H9 (cell line): ENCODE measurements at regions not wholly inside any gene's neighbourhood (a gene's known extent, or its start where the extent isn't known, plus 50 kb on each side); places are given as distances from the start of the nearest gene placed in this dataset.

Experiments
- DNase-seq: peaks from one replicate; pipeline ENCODE4 v3.0.0-alpha.2; 2017
- H2AFZ ChIP-seq: one replicate; pipeline ENCODE4 v1.6.1; 2013; ENCODE audit warnings: mild to moderate bottlenecking, low read length, control low read depth, moderate library complexity
- H2AK5ac ChIP-seq: 2 replicates; pipeline ENCODE4 v1.6.1; 2013; ENCODE audit warnings: low read length, control low read depth, mixed read lengths; ENCODE audit not compliant: insufficient read length
- H2BK120ac ChIP-seq: one replicate; pipeline ENCODE4 v1.6.1; 2013; ENCODE audit warnings: low read depth, mild to moderate bottlenecking, low read length, control low read depth, inconsistent platforms; ENCODE audit not compliant: poor library complexity, severe bottlenecking
- H2BK12ac ChIP-seq: 2 replicates; pipeline ENCODE4 v1.6.1; 2013; ENCODE audit warnings: low read length, control low read depth, mixed read lengths, low read depth; ENCODE audit not compliant: insufficient read length
- H2BK15ac ChIP-seq: 2 replicates; pipeline ENCODE4 v1.6.1; 2013; ENCODE audit warnings: low read depth, low read length, control low read depth
- H2BK20ac ChIP-seq: one replicate; pipeline ENCODE4 v1.6.1; 2013; ENCODE audit warnings: low read depth, mild to moderate bottlenecking, low read length, control low read depth, inconsistent platforms; ENCODE audit not compliant: poor library complexity, severe bottlenecking
- H2BK5ac ChIP-seq: 2 replicates; pipeline ENCODE4 v1.6.1; 2013; ENCODE audit warnings: low read length, control low read depth, mixed read lengths; ENCODE audit not compliant: insufficient read length
- H3K14ac ChIP-seq: 2 replicates; pipeline ENCODE4 v1.6.1; 2013; ENCODE audit warnings: low read length, control low read depth; ENCODE audit not compliant: insufficient read depth
- H3K18ac ChIP-seq: 2 replicates; pipeline ENCODE4 v1.6.1; 2013; ENCODE audit warnings: low read depth, mild to moderate bottlenecking, mixed read lengths, low read length, control low read depth; ENCODE audit not compliant: insufficient read length
- H3K23ac ChIP-seq: 2 replicates; pipeline ENCODE4 v1.6.1; 2013; ENCODE audit warnings: low read length, control low read depth, mixed read lengths, low read depth; ENCODE audit not compliant: insufficient read length
- H3K23me2 ChIP-seq: 2 replicates; pipeline ENCODE4 v1.6.1; 2013; ENCODE audit warnings: low read depth, mild to moderate bottlenecking, mixed read lengths, low read length, control low read depth; ENCODE audit not compliant: insufficient read length, poor library complexity, severe bottlenecking
- H3K27ac ChIP-seq: 2 replicates; pipeline ENCODE4 v1.5.1; 2013; ENCODE audit warnings: low read length, control low read depth, mixed read lengths, low read depth; ENCODE audit not compliant: insufficient read length
- H3K27me3 ChIP-seq: 2 replicates; pipeline ENCODE4 v1.6.1; 2013; ENCODE audit warnings: low read length, control low read depth, inconsistent platforms; ENCODE audit not compliant: insufficient read depth
- H3K4ac ChIP-seq: 2 replicates; pipeline ENCODE4 v1.6.1; 2013; ENCODE audit warnings: low read depth, mild to moderate bottlenecking, control low read depth, inconsistent platforms, low read length, moderate library complexity
- H3K4me1 ChIP-seq: 2 replicates; pipeline ENCODE4 v1.6.1; 2013; ENCODE audit warnings: low read length, control low read depth, inconsistent platforms; ENCODE audit not compliant: insufficient read depth
- H3K4me2 ChIP-seq: 2 replicates; pipeline ENCODE4 v1.6.1; 2013; ENCODE audit warnings: low read length, control low read depth, mixed read lengths; ENCODE audit not compliant: insufficient read length, insufficient read depth
- H3K56ac ChIP-seq: 2 replicates; pipeline ENCODE4 v1.6.1; 2013; ENCODE audit warnings: low read depth, mild to moderate bottlenecking, mixed read lengths, low read length, control low read depth; ENCODE audit not compliant: insufficient read length
- H3K79me1 ChIP-seq: 2 replicates; pipeline ENCODE4 v1.6.1; 2013; ENCODE audit warnings: low read depth, mild to moderate bottlenecking, moderate library complexity, low read length, control low read depth, inconsistent platforms; ENCODE audit not compliant: insufficient read depth, poor library complexity, severe bottlenecking
- H3K79me2 ChIP-seq: 2 replicates; pipeline ENCODE4 v1.6.1; 2013; ENCODE audit warnings: low read length, control low read depth, inconsistent platforms; ENCODE audit not compliant: insufficient read depth
- H3K9ac ChIP-seq: 2 replicates; pipeline ENCODE4 v1.6.1; 2013; ENCODE audit warnings: low read length, control low read depth, mixed read lengths; ENCODE audit not compliant: insufficient read length; ENCODE audit errors: extremely low read depth
- H3K9me3 ChIP-seq: one replicate; pipeline ENCODE4 v1.6.1; 2013; ENCODE audit warnings: low read depth, low read length, inconsistent platforms; ENCODE audit not compliant: control insufficient read depth
- H3T11ph ChIP-seq: one replicate; pipeline ENCODE4 v1.6.1; 2013; ENCODE audit warnings: mild to moderate bottlenecking, low read length, control low read depth, inconsistent platforms
- H4K20me1 ChIP-seq: one replicate; pipeline ENCODE4 v1.6.1; 2013; ENCODE audit not compliant: control insufficient read depth, insufficient read length, insufficient read depth
- H4K5ac ChIP-seq: 2 replicates; pipeline ENCODE4 v1.6.1; 2013; ENCODE audit warnings: low read depth, mild to moderate bottlenecking, mixed read lengths, low read length, control low read depth; ENCODE audit not compliant: insufficient read length
- H4K8ac ChIP-seq: replicated peaks from 2 replicates; pipeline ENCODE4 v1.6.1; 2013; ENCODE audit warnings: low read length, control low read depth, mixed read lengths, low read depth; ENCODE audit not compliant: insufficient read length
- H4K91ac ChIP-seq: 2 replicates; pipeline ENCODE4 v1.6.1; 2013; ENCODE audit warnings: low read depth, mild to moderate bottlenecking, moderate library complexity, mixed read lengths, low read length, control low read depth; ENCODE audit not compliant: insufficient read length
- H3K27ac Mint-ChIP-seq, 3 experiments: 2 replicates in 2 of 3; 3 replicates in 1 of 3; pipeline ENCODE4 v1.8.0; 2020 to 2021; ENCODE audit warnings: mixed read lengths in 3 of 3, mild to moderate bottlenecking in 1 of 3, moderate library complexity in 1 of 3
- H3K27me3 Mint-ChIP-seq: 2 replicates; pipeline ENCODE4 v1.8.0; 2021; ENCODE audit warnings: low read depth, mild to moderate bottlenecking, moderate library complexity, mixed read lengths
- H3K36me3 Mint-ChIP-seq, 3 experiments: 2 replicates in 2 of 3; 3 replicates in 1 of 3; pipeline ENCODE4 v1.8.0; 2020 to 2021; ENCODE audit warnings: low read depth in 3 of 3, mixed read lengths in 3 of 3; ENCODE audit not compliant: insufficient read depth in 1 of 3
- H3K4me1 Mint-ChIP-seq, 2 experiments: 2 replicates each; pipeline ENCODE4 v1.8.0; 2020; ENCODE audit warnings: mixed read lengths in 2 of 2
- H3K4me3 Mint-ChIP-seq, 2 experiments: 2 replicates in 1 of 2; 3 replicates in 1 of 2; pipeline ENCODE4 v1.8.0; 2020 to 2021; ENCODE audit warnings: mild to moderate bottlenecking in 2 of 2, mixed read lengths in 2 of 2, moderate library complexity in 1 of 2
- H3K9me3 Mint-ChIP-seq, 2 experiments: 2 replicates in 1 of 2; 3 replicates in 1 of 2; pipeline ENCODE4 v1.8.0; 2020; ENCODE audit warnings: mild to moderate bottlenecking in 2 of 2, mixed read lengths in 2 of 2, moderate library complexity in 1 of 2
- CTCF ChIP-seq: fragments of 200-600 bp; sonication (generic); conservative IDR thresholded peaks from 3 replicates; pipeline ENCODE4 v1.8.0; 2021; ENCODE audit warnings: antibody characterized with exemption, mild to moderate bottlenecking
- WGBS: extraction: QIAGEN DNeasy Blood & Tissue Kit; methylation state at CpG from one replicate; pipeline ENCODE4 v1.1.7; 2013; ENCODE audit warnings: missing lambda C conversion rate, low lambda C conversion rate, mixed read lengths; ENCODE audit not compliant: insufficient read length; ENCODE audit errors: extremely low coverage; 5-methylcytosine and 5-hydroxymethylcytosine counted together

- no peak overlapping the region for H4K8ac ChIP-seq
- no peak for TF ChIP-seq CTCF
- H2BK12ac ChIP-seq = no peak overlapping the region
- H4K91ac ChIP-seq = no peak overlapping the region
- peaks cover 33 to 36% of the 10 kb centered on the region in 2 experiments for H3K9me3 Mint-ChIP-seq
- no peak overlapping the region for H3K4me3 Mint-ChIP-seq
- H3T11ph ChIP-seq = no peak overlapping the region
- no peak overlapping the region for H3K27ac Mint-ChIP-seq
- peaks cover 14% of the 10 kb centered on the region for H3K27me3 Mint-ChIP-seq
- H4K20me1 ChIP-seq = no peaks in the 10 kb centered on the region
- no peak overlapping the region for H3K56ac ChIP-seq
- WGBS = no CpG with 5 or more reads among the region's 8 CpGs
- no peak overlapping the region for H2BK15ac ChIP-seq
- H2AK5ac ChIP-seq = no peak overlapping the region
- no peak for DNase-seq
- H3K4ac ChIP-seq = no peak overlapping the region
- no peak overlapping the region for H2BK5ac ChIP-seq
- H3K4me1 ChIP-seq = no peaks in the 10 kb centered on the region
- no peak overlapping the region for H2BK120ac ChIP-seq
- H3K27ac ChIP-seq = no peak overlapping the region
- no peak overlapping the region for H2AFZ ChIP-seq
- no peak overlapping the region for H2BK20ac ChIP-seq
- no peak overlapping the region for H3K18ac ChIP-seq
- H3K9me3 ChIP-seq = peaks cover 11% of the 10 kb centered on the region
- H3K9ac ChIP-seq = no peak overlapping the region
- H3K23me2 ChIP-seq = no peaks in the 10 kb centered on the region
- H3K23ac ChIP-seq = no peak overlapping the region
- no peaks in the 10 kb centered on the region for H3K79me1 ChIP-seq
- H3K79me2 ChIP-seq = no peaks in the 10 kb centered on the region
- no peak overlapping the region for H3K4me2 ChIP-seq
- H3K36me3 Mint-ChIP-seq = peaks cover 2 to 28% (median 5%) of the 10 kb centered on the region in 3 experiments
- no peaks in the 10 kb centered on the region for H3K4me1 Mint-ChIP-seq
- no peak overlapping the region for H4K5ac ChIP-seq
- H3K27me3 ChIP-seq = no peaks in the 10 kb centered on the region
- no peak overlapping the region for H3K14ac ChIP-seq
Measured at GRCh38 chr1:4301007-4301406, 353.4 kb upstream of the AJAP1 start.
